Activated CD4-positive, alpha-beta T cell treated with anti-CD3 and anti-CD28 coated beads, Interleukin-2, amount 50 U/mL, for 16 hours (primary cell): ENCODE measurements at regions not wholly inside any gene's neighbourhood (a gene's known extent, or its start where the extent isn't known, plus 50 kb on each side); places are given as distances from the start of the nearest gene placed in this dataset.
A peak's percentile ranks its signal among the peaks of the same experiment; 100 is the strongest.
"Not testable (repeated sequence)": the region's sequence is repeated elsewhere in the genome, so short reads cannot be mapped to it uniquely, and the experiment has no call there.

Experiments used
- DNase-seq: peaks from one replicate; pipeline ENCODE4 v3.0.0-alpha.2; 2020

DNA sequence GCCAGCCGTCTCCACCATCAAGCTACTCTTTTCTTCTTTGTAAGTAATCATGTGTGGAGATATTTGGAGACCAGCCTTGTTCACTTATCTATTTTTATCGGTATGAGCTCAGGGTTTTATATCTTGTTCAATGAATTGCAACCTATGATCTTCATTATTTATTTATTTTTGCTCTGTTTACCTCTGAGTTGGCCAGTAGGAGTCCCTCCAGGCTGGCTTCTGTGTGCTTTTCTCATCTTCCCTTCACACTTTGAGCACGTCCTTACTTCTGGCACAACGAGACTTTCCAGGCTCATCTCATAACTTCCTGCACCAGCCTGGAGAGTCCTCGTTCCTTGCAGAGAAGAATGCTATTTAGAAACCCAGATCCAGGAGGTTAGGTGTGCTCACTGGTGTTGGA is 375.8 kb upstream of the PODXL start:
- no peak for DNase-seq

GRCh38 chr7:131931370-131931769 is 374.9 kb upstream of the PODXL start:
- DNase-seq: no peak

DNA sequence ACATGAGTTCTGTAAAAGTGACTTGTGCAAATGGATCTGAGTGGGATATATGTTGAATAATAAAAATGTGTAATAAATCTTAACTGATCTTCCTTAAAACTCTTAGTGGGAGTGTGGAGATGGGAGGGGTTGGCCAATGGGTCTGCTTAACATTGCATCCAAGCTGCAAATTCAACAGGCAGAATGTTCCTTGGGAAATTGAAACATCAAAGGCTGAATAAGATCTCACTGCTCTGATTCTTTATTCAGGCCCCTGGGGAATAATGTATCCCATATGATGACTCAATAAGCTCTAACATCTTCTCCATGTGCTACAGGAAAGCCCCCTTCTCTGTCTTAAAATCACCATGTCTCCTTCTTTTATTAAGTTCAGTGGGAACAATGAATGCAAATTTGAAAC is 373.2 kb upstream of the PODXL start:
- DNase-seq: no peak

- no peak for DNase-seq
These were observed 371.5 kb upstream of the PODXL start for GRCh38 chr7:131927770-131928423.

DNA sequence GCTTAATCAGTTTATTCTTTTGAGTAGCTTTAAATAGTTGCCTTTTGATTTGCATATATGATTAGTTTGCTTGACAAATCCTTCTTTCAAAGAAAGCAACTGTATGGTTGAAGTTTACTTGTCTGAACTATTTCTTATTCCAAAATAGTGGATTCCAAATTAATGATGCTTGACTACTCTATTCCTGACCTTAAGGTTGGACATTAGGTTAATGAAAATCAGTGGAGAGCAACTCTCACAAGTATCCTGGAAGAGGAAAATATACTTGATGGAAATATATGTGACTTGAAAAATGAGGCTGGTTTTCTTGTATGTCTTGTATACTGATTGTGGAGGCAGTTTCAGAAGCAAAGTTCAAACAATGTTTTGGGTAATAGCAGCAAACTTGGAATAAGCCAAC is 369.2 kb upstream of the PODXL start:
- DNase-seq: no peak

GRCh38 chr7:131924857-131925256 is 368.4 kb upstream of the PODXL start:
- no peak for DNase-seq

DNA sequence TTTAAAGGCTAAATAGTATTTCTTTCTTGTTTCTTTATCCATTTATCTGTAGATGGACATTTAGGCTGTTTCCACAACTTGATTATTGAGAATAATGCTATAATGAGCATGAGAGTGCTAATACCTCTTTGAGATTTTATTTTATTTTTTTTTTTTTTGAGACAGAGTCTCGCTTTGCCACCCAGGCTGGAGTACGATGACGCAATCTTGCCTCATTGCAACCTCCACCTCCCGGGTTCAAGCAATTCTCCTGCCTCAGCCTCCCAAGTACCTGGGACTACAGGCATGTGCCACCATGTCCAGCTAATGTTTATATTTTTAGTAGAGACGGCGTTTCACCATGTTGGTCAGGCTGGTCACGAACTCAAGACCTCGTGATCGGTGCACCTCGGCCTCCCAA is 366.5 kb upstream of the PODXL start:
- DNase-seq: not testable (repeated sequence)

DNA sequence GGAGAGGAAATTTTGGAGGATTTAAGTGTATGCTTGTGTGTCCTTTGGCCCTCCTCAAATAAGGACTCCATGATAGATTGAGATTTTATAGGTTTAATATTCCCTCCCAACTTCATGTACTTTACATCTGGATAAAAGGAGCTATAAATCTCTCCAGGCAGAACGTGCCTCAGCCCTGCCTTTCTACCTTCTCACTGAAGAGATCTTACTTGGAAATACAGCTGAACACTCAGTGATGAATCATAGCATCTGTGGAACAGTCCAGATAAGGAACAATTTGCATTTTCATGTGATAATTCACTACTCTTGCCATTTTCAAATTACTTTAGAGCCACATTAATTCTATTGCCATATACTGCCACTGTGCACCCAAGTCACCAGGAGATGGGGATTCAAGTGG is 364.6 kb upstream of the PODXL start:
- DNase-seq: no peak

- no peak for DNase-seq
These were observed 363.7 kb upstream of the PODXL start for GRCh38 chr7:131919920-131920709.

DNA sequence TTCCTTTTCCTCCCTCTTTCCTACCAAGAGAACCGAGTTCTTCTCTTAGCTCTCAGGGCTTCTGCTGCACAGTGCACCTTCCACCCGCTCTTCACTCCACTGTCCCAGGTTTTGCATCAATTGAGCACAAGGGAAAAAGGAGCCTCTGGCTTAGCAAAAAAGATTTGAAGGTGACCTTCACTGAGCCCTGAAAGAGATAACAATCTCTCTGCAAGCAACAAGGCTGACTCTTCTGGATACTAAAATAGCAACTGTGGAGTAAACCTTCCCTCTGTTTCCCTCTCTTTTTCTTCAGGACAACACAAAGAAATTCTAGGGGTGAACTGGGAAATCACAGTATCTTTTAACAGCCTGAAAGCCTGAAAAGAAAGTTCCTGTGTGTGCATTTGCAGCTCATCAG is 354.7 kb upstream of the PODXL start:
- no peak for DNase-seq

- no peak for DNase-seq
These were observed 352.8 kb upstream of the PODXL start for GRCh38 chr7:131909151-131909768.

- DNase-seq: no peak
These were observed 352.3 kb upstream of the PODXL start for GRCh38 chr7:131908714-131909113.

DNA sequence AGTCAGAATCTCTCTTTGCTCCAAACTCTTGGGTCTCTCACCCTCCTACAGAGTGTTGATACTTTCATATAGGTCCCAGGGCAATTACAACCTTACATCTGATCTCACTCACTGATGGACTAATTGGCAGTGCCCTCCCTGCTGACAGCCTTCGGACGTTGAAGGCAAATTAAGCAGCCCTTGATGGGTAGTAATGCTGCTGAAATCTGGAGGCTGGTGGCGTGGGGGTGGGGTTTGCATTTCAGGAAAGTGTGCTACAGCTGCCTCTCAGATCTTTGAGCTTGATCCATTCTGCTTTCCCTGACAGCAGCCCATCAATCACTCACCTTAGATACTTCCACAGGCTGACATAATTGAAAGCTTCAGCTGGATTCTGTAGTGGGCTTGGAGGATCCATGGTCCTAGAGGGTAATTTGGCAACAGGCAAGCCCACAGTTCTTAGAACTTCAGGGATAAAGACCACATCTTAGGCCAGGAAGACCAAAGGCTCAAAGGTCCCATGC is 349.1 kb upstream of the PODXL start:
- DNase-seq: no peak

- DNase-seq: no peak
These were observed 348.4 kb upstream of the PODXL start for GRCh38 chr7:131904760-131905327.

GRCh38 chr7:131903315-131903714 is 346.9 kb upstream of the PODXL start:
- no peak for DNase-seq

- DNase-seq: no peak
These were observed 344.4 kb upstream of the PODXL start for GRCh38 chr7:131900785-131901287.

DNA sequence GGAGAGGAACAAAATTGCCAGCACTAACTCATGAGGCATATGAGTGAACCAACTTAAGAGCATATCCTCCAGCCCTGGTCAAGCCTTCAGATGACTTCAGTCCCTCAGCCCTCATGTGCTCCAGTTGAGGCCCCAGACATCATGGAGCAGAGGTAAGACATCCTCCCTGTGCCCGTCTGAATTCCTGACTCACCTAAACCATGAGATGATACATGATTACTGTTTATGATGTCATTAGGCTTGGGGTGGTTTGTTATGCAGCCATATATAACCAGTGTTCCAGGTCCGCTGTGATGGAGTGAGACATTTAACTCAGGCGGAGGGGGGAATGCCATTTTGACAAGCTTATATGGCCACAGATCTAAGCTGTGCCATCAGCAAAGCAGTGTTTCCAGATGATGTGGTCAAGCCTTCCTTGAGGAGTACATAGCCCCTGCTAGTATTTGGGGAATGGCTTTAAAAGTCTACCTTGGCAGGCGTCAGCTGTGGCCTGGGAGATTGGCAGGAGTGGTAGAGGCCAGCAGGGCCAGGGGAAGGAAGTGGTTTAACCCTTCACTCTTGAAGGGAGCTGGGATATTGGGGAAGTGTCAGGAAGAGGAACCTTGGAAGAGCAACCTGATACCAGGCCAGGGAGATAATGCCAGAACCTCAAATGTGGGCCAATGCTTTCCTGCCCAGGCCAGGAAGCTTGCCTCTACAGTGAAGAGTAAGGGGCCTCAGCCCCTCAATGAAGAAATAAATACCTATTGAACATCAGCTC is 343.0 kb upstream of the PODXL start:
- no peak for DNase-seq

DNA sequence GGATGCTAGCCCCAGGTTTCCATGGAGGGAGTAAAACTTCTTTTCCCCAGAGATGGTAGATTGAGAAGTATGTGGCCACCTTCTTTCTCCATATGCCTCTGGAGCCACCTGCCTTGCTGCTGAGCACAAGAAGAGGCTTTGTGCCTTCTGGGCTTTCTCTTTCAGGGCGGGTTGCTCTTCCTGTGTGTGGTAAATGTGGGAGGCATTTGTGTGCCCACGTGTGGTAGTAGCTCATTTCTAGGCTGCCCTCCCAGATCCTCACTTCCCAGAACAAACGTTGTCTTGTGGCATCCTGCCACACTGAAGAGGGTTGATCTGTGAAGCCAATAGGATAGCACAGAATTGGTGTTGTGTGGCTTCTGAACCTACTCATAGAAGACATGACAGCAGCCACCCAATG is 342.0 kb upstream of the PODXL start:
- DNase-seq: peak; percentile 37

- no peak for DNase-seq
These were observed 341.4 kb upstream of the PODXL start for GRCh38 chr7:131897790-131898165.

DNA sequence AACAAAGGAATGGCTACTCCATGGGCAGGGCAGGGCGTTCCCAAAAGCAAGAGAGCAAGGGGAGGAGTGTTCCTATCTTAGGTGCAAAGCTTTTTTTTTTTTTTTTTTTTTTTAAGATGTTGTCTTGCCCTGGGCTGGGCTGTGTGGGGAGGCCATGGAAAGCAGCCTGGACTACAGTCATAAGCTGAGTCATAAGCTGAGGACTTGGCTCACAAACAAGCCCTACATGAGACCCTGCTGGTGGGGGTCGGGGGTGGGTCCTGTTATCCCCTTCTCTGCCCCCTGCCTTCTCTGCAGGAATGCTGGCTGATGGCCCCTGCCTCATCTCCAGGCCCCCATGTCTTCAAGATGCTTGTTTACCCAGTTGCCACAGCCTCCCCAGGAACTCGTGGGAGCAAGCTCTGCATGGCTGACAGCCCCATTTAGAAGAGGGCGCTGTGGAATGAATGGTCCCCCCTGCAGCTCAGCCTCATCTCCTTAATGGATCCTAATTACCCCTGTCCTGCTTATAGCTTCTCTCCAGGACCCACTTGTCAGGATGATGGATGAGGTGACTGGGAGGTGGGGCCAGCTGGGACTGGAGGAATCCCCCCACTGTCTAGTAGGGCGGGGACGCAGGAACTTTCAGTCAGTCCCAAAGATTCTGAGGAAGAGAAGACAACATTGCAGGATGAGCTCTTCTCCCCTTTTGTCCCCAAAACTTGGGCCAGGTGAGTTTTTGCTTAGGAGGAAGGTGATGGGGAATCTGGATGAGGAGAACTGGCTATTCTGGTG is 340.8 kb upstream of the PODXL start:
- DNase-seq: no peak

- no peak for DNase-seq
These were observed 339.9 kb upstream of the PODXL start for GRCh38 chr7:131896165-131896863.
